Skeletal muscle cell (primary cell): ENCODE measurements at regions not wholly inside any gene's neighbourhood (a gene's known extent, or its start where the extent isn't known, plus 50 kb on each side); places are given as distances from the start of the nearest gene placed in this dataset.
"Not testable (repeated sequence)": the region's sequence is repeated elsewhere in the genome, so short reads cannot be mapped to it uniquely, and the experiment has no call there.

ENCODE experiments used
- DNase-seq: peaks from one replicate; pipeline ENCODE4 v3.0.0-alpha.2; 2010; ENCODE audit warnings: low read depth
- H3K4me3 ChIP-seq: 2 replicates; pipeline ENCODE4 v1.5.1; 2011; ENCODE audit warnings: low read depth, mild to moderate bottlenecking, control low read depth, low read length, moderate library complexity

DNA sequence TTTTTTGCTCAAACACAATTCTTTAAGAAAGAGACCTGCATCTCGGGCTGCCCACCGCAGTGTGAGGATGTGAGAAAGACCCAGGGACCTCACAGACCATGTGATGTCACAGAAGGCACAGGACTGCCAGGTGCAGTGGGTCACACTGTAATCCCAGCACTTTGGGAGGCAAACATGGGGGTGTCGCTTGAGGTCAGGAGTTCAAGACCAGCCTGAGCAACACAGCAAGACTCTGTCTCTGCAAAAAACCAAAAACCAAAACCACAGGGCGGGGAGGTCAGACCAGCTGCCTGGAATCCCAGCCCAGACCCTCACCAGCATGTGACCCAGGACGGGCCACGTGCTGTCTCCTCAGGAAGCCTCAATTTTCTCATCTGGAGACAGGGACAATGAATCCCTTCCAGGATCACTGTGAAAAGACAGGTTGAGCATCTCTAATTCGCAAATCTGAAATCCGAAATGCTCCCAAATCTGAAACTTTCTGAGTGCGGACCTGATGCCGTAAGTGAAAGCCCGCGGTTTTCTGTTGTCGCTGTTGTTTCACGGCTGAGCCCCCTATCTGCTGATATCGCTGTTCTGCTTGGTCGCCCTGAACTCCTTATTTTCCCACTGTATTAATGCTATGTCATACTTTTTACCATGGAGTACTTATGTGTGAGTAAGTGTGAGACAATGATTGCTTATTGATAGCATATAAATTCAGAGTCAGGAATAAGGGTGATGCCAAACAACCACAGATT is 159.5 kb upstream of the PTPN1 start:
- DNase-seq, result no peak
- no peak overlapping the region for H3K4me3 ChIP-seq

DNA sequence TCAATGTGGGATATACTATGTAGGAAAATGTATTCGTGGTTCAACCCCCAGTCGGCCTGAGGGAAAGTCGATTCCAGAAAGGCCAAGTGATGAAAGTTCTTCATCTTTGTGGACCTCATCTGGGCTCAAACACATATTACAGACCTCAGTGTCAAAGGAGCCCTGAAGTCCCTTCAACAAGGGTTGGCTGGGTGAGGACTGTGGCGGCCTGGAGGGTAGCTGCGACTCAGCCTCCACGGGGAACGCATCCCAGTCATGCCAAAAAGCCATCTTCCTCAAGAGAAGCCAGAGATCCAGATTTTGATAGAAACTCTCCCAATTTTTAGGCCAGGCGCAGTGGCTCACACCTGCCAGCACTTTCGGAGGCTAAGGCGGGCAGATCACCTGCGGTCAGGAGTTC is 158.6 kb upstream of the PTPN1 start:
- no peak for DNase-seq
- no peak overlapping the region for H3K4me3 ChIP-seq

DNA sequence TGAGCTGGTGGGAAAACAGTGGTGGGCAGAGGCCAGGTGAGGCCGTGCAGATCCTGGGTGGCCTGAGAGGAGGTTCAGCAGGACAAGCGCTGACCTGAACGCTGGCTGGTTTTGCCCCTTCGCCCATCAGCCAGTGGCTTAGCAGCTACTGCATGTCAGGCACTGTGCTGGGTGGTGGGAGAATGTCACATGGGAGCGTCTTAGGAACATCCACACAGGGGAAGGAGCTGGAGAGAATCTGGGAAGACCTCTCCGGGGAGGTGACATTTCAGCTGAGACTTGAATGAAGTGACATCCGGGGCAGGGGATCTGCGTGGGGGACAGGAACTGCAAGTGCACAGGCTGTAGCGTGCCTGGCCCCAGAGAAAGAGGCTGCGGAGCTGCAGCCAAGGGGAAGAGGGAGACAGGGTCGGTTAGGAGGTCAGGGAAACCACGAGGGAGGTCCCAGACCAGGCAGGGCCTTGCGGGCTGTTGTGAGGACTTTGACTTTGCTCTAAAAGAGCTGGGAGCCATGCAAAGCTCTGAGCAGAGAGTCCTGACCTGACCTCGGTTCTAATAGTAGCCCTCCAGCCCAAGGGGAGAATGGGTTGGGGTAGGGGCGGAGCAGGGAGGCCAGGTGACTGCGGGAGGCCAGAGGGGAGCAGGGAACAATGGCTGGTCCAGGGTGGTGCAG is 156.8 kb upstream of the PTPN1 start:
- no peak overlapping the region for H3K4me3 ChIP-seq
- no peak for DNase-seq

DNA sequence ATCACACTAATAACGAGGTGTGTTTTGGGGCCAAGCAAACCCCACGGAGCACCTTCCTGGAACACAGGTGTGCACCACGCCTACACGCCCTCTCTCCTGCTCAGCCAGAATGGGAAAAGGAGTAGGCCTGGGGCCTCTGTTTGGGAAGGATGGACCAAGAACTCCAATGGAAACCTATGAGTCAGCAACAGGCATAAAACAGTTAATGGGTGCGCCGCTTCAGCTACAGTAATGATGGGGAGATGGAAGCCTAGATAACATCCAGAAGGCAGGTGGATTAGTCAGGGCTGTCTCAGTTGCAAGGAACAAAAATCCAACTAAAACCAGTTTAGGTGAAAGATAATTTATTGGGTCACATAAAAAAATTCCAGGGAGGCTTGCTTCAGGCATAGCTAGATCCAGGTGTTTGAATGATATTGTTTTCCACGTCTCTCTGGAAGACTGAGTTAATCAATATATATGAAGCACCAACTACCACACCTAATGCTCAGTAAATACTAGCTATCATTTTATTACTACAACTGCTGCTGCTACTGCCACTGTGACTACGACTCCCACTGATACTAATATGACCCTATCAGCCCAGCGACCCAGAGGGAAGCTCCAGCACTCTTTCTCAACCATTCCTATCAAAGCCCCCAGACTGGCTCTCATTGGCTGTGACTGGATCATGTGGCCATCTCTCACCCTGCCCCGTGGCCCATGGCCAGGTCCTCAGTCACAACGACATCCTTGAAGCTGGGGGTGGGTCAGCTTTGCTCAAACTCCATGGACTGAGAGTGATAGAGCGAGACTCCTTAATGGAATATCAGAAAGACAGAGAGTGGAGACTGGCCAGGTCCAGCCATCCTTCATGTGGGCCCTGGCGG is 155.2 kb upstream of the PTPN1 start:
- DNase-seq, result no peak
- H3K4me3 ChIP-seq, result no peak overlapping the region

DNA sequence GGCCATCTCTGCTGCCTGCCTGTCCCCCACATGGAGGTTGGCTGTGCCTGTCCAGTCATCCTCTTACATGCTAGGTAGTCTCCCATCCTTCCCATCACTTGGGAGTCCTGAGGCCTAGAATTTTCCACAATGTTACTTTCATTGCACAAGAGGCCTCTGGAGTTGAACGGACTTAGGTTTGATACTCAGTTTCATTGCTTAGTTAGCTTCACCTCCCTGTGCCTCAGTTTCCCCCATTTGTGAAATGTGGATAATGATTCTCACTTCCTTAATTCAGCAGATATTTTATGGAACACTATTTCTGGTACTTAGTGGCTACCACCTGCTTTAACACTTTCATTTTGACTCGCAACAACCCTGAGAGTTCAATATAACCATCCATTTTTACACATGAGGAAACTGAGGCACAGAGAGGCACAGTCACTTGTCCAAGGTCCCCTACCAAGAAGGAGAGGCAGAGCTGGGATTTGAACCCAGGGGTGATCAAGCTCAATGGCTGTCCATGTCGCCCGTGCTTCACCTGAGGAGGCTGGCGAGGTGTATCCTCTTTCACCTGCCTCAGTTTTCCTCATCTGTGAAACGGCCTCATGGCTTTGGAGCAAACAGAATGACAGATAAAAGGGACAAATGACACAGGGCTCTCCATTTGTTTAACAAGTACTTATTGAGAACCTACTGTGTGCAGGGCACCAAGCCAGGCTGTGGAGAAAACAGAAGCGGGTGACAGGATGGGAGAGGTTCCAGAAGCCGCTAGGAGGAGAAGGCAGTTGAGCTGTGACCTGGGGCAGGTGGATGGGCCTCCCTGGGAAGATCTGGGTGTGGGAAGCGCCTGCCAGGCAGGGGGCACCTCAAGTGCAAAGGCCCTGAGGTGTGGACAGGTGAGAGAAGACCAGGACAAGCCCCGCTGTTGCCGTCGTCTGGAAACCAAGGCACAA is 154.3 kb upstream of the PTPN1 start:
- no peak for DNase-seq

DNA sequence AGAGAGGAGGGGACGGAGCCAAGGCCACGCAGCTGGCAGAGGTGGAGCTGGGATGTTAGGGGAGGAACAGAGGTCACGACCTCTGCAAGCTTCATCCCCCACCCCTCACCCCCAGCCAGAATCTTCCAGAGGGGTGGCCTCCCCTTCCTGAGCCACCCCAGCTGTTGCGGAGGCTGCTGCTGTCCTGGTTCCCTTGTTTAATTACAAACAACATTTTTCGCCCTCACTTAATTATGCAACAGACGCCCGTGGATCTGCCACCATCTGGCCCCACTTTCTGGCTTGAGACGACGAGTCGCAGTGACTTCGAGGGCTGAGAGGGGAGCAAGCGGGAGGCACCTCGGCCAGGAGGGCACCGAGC is 153.7 kb upstream of the PTPN1 start:
- H3K4me3 ChIP-seq, result no peak overlapping the region
- DNase-seq, result no peak

More for the DNA sequence above, 154.3 kb upstream of the PTPN1 start:
- no peak overlapping the region for H3K4me3 ChIP-seq

DNA sequence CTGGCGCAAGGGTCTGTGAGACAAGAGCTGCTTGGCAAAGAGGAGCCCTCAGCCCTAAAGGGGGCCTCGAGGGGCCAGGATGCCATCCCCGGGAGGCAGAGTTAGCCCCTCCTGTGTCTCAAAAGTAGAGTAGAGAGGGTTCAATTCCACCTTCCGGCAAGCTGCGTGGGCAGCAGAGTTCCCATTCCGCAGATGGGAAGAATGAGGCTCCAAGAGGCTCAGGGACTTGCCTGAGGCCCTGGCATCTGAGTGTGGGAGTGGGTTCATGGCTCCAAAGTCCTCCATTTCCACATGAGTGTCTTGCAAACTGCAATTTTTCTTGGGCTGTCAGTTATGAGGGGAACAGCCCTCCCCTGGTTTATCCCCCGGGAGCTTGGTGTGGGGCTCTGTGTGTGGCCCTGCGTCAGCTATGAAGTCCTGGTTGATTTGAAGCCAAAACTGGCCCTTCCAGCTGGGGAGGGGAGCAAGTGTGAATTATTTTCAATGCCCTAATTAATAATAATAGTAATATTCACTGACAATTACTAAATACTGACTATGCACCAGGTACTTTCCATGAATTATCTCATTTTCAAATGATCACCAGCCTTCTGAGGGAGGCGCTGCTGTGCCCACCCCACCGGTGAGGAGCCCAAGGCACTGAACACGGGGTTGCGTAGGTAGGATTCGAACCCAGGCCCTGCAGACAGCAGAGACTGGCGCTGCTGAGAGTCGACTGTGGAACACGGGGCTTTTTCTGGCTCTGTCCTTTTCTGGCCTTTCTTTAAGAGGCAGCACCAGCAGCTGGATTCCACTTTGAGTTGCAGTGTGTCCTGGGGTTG is 153.0 kb upstream of the PTPN1 start:
- no peak for DNase-seq
- H3K4me3 ChIP-seq, result no peak overlapping the region

DNA sequence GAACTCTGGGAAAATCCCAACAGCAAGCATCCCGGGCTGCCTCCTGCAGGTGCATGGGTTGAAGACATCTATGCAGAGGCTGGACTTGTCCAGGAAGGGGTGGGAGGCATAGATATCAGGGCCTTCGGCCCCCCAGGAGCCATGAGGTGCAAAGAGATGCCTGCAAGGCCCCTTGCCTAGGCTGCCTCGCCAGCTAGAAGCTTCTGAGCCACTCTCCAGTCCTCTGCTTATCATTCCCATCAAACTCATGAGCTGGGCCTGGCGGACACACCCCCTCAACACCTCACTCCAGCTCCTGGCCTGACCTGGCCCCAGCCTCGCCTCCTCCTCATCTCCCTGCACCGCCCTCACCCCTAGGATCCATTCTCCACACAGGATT is 152.4 kb upstream of the PTPN1 start:
- H3K4me3 ChIP-seq, result no peak overlapping the region
- no peak for DNase-seq

DNA sequence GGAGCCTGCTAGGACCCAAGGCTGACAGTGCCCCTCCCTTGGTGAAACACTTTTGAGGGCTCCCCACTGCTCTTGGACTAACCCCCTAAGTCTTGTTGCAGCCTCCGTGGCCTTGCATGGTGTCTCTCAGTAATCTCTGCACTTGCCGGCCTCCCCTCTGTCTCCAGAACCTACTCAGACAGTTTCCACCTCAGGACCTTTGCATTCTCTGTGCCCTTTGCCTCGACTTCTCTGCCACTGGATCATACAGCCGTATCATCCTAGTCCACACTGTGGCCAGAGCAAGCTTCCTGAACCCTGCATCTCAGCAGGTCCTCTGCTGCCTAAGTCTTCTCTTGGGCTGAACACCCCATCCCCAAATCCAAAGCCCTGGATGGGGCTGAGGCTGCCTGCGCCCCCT is 152.0 kb upstream of the PTPN1 start:
- no peak for DNase-seq
- no peak overlapping the region for H3K4me3 ChIP-seq

DNA sequence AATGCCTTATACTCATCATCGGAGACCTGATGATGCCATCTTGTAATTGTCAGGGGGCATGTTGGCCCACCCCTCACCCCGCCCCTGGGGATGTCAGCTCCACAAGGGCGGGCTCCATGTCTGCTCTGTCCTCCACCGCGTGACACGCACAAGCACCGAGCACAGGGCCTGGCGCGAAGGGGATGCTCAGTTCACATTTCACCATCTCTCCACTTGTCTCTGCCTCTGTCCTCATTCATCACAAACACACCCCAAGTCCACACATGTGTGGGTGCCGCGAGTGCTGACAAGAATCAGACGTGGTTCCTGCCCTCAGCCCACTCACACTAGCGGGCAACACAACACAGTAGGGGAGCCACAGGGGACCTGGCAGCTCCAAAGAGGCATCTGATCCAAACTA is 151.2 kb upstream of the PTPN1 start:
- DNase-seq, result no peak
- H3K4me3 ChIP-seq, result no peak overlapping the region

DNA sequence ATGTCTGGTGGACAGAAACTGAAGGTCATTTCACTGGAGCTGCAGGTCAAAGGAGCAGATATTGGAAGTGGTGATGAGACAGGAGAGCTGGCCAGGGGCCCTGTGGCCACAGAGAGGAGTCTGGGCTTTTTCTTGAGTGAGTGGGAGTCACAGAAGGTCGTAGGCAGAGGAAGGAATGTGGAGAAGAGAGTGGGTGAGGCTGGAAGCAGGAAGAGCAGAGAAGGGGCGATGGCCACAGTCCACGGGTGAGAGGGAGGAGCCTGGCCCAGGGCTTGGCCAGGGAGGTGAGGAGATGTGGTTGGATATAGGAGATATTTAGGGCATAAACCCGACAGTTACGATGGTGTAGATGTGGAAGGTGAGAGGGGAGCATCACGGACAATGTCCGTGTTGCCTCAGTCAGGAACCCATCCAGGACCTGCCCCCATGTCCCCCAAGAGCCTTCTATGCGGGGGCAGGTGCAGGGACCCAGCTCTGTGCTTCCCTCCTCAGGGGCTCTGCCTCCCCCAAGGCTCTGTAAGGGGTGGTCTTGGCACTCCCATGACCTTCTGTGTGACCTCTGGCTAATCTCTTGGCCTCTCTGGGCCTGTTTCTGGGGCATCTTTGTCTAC is 150.5 kb upstream of the PTPN1 start:
- DNase-seq, result no peak
- no peak overlapping the region for H3K4me3 ChIP-seq

DNA sequence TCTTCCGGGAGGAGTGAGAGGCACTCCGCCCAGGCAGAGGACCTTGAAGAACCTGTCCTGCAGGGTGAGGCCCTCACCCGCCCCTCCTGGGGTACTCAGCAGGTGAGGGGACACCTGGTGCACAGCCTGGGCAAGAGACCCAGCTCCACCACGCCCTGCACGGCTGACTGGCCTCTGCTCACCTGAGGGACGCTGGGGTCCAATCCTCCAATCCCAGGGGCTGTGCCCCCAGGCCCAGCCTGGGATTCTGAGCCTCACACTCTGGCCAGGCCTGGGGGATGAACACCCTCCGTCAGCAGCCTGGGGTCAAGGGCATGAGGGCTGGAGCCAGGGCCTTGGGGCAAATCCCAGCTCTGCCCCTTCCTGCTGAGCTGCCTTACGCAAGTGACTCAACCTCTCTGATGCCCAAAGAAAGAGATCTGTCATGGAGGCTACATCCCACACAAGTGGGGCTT is 149.9 kb upstream of the PTPN1 start:
- no peak overlapping the region for H3K4me3 ChIP-seq
- no peak for DNase-seq

DNA sequence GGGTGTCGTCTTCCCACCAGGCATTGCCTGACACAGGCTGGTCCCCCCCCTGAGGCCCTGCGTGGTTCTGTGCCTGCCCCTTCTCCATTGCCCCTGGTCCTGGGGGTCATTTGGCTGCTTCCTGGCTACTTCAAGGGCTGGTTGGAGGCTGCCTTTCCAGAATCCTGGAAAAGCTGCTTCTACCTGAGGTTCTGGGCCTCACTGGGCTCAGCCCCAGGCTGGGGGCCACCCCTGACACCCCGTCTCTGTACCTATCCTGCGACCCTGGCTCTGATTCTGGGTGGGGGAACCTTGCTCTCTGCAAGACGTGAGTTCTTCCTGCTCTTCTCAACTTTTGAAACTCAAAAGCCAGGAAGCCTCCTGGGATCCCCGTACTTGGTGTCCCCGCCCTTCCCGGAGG is 149.3 kb upstream of the PTPN1 start:
- DNase-seq, result no peak
- H3K4me3 ChIP-seq, result no peak overlapping the region

DNA sequence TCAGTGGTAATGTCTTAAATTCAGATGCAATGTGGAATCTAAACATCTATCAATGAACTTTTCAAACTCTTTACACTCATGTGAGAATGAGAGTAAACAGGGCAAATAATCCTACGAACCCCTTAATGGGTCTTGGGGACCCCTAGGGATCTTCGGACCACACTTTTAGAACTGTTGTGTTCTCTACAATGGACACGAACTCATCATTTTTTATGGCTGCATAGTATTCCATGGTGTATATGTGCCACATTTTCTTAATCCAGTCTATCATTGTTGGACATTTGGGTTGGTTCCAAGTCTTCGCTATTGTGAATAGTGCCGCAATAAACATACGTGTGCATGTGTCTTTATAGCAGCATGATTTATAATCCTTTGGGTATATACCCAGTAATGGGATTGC is 148.0 kb upstream of the PTPN1 start:
- H3K4me3 ChIP-seq, DNase-seq: not testable (repeated sequence)

DNA sequence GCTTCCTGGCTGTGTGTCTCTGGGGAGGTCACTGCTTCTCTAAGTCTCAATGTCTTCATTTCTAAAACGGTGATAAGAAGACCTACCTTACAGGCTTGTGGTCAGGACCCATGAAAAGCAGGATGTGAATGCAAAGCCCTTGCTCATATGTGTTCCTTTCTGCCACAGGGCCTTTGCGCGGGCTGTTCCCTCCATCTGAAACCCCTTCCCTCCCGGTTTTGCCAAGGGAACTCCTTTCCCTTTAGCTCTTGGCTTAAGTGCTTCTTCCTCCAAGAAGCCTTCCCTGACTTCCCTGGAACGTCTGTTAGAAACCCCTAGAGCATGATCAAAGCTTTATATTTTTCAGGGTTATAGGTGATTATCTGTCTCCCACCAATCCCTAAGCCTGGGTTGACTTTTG is 147.2 kb upstream of the PTPN1 start:
- DNase-seq, result no peak

DNA sequence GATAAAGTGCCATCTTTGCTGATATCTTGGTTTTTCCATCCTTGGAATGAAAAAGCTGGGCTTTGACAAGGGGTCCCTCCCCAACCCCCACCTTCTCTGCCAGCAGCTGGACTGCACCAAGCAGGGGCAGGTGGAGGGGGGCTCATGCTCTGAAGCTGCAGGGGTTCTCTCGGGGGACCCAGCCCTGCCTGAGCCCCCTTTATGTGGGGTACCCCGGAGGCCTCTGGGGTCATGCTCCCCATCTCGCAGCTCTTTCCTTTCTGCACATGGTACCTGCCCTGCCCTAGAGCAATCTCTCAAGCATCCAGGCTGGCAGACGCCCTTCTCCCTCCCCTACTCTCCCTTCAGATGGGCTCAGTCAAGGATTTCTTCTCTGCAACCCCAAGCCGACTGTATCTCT is 146.7 kb upstream of the PTPN1 start:
- H3K4me3 ChIP-seq, result no peak overlapping the region
- DNase-seq, result no peak

More for the DNA sequence above, 147.2 kb upstream of the PTPN1 start:
- H3K4me3 ChIP-seq, result no peak overlapping the region

DNA sequence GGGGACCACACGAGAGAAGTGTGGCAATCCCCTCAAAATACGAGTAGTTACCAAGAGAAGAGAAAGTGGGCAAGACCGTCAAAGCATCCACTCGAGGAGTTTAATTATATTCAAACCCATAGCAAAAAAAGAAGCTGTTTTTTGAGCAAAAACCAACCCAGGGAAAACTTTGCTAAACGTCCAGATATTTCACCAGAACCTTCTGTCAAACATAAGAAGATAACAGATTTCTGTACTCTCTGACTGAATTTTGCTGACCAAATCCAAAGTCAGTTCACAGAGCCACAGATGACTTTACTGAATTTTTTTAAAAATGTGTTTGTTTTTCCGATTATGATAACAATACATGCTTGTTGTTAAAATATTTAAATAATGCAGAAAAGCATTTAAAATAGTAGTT is 145.6 kb upstream of the PTPN1 start:
- no peak for DNase-seq
- H3K4me3 ChIP-seq, result no peak overlapping the region
